ENCODE measurements at regions not wholly inside any gene's neighbourhood (a gene's known extent, or its start where the extent isn't known, plus 50 kb on each side); places are given as distances from the start of the nearest gene placed in this dataset.

DNA sequence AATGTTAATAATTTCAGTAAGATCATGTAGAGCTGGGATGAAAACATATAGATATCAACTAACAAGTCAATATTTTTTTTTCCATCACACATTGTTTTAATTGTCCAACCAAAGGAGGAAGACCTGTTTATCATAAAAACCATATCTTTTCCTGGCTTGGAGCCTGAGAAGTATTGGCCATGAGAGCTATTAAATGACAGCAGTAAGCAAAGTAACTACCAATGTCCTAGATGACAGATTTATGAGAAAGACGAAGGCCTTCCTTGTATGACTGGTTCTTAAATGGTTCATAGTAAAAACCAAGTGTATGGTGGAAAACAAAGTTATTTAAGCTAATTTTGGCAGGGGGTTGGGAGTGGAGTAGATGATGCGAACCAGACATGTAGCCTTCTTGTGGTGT lies 1147.1 kb upstream of the TENM4 start (continued):
- TF ChIP-seq, protein P1, sequence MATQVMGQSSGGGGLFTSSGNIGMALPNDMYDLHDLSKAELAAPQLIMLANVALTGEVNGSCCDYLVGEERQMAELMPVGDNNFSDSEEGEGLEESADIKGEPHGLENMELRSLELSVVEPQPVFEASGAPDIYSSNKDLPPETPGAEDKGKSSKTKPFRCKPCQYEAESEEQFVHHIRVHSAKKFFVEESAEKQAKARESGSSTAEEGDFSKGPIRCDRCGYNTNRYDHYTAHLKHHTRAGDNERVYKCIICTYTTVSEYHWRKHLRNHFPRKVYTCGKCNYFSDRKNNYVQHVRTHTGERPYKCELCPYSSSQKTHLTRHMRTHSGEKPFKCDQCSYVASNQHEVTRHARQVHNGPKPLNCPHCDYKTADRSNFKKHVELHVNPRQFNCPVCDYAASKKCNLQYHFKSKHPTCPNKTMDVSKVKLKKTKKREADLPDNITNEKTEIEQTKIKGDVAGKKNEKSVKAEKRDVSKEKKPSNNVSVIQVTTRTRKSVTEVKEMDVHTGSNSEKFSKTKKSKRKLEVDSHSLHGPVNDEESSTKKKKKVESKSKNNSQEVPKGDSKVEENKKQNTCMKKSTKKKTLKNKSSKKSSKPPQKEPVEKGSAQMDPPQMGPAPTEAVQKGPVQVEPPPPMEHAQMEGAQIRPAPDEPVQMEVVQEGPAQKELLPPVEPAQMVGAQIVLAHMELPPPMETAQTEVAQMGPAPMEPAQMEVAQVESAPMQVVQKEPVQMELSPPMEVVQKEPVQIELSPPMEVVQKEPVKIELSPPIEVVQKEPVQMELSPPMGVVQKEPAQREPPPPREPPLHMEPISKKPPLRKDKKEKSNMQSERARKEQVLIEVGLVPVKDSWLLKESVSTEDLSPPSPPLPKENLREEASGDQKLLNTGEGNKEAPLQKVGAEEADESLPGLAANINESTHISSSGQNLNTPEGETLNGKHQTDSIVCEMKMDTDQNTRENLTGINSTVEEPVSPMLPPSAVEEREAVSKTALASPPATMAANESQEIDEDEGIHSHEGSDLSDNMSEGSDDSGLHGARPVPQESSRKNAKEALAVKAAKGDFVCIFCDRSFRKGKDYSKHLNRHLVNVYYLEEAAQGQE (IDR thresholded peaks at IDR 0.05): no peak
- TF ChIP-seq RAD21 (IDR thresholded peaks at IDR 0.05) (no peak), RXRA (IDR thresholded peaks at IDR 0.05) (no peak), YY1 (IDR thresholded peaks at IDR 0.05) (no peak), FOXA2 (IDR thresholded peaks at IDR 0.05) (no peak), EGR1 (IDR thresholded peaks at IDR 0.05; ENCODE audit: low read depth in 2 of 2) (no peak), GABPA (IDR thresholded peaks at IDR 0.05 in 1 of 2, conservative IDR thresholded peaks at IDR 0.05 in 1 of 2) (no peak), HNF4G (IDR thresholded peaks at IDR 0.05) (no peak), JUND (IDR thresholded peaks at IDR 0.05) (no peak), SP1 (IDR thresholded peaks at IDR 0.05) (no peak), FOXA1 (IDR thresholded peaks at IDR 0.05) (no peak), TAF1 (conservative IDR thresholded peaks at IDR 0.05) (no peak)
- TF ChIP-seq, protein P2, sequence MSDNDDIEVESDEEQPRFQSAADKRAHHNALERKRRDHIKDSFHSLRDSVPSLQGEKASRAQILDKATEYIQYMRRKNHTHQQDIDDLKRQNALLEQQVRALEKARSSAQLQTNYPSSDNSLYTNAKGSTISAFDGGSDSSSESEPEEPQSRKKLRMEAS (IDR thresholded peaks at IDR 0.05): no peak
- TF ChIP-seq, protein P3, sequence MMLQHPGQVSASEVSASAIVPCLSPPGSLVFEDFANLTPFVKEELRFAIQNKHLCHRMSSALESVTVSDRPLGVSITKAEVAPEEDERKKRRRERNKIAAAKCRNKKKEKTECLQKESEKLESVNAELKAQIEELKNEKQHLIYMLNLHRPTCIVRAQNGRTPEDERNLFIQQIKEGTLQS (IDR thresholded peaks at IDR 0.05): no peak

DNA sequence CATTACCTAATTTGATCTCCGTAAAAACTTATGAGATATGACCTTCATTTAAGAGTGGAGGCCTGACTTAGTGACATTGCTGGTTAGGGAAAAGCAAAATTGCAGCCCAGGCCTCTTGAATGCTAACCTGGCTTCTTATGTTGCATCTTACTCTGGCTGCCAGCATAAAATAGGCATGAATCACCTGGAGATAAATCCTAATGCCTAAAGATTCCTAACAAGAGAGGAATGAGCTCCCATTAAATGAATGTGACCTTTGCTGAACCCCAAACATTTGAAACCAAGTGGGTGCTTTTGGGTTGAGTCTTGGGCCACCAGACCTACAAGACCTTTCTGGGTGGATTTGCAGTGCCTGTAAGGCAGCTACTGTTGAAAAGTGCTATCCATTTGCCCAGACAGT lies 1145.6 kb upstream of the TENM4 start:
- no peak for TF ChIP-seq HNF4A (conservative IDR thresholded peaks at IDR 0.05)
- no peak for TF ChIP-seq EGR1 (IDR thresholded peaks at IDR 0.05; ENCODE audit: low read depth in 2 of 2)
- TF ChIP-seq NR2F2 (IDR thresholded peaks at IDR 0.05): no peak
- TF ChIP-seq, protein P2 (IDR thresholded peaks at IDR 0.05): no peak
- no peaks in the 10 kb centered on the region for H3K36me3 ChIP-seq (ENCODE audit: control insufficient read depth in 4 of 4, insufficient read depth in 3 of 4, low read depth in 1 of 4, low read length in 3 of 4)
- H3K4me1 ChIP-seq (ENCODE audit: control insufficient read depth in 4 of 4, insufficient read depth in 4 of 4, low read length in 3 of 4): no peaks in the 10 kb centered on the region
- no peaks in the 10 kb centered on the region for H3K27me3 ChIP-seq (ENCODE audit: control insufficient read depth in 4 of 4, insufficient read depth in 4 of 4, low read length in 3 of 4)
- no peaks in the 10 kb centered on the region for H3K9me3 ChIP-seq (ENCODE audit: control insufficient read depth in 4 of 4, low read length in 3 of 4)
- 74% methylated on average over 1 of the region's 1 CpG for WGBS
- no peak for DNase-seq (ENCODE audit: low spot score)
- no peak overlapping the region for H3K27ac ChIP-seq (ENCODE audit: low read depth in 1 of 2, low read length in 2 of 2)
- H3K4me3 ChIP-seq (ENCODE audit: low read depth in 1 of 3, low read length in 3 of 3): no peak overlapping the region
- no peak overlapping the region for H3K9ac ChIP-seq (ENCODE audit: low read depth in 1 of 2, low read length in 2 of 2)

DNA sequence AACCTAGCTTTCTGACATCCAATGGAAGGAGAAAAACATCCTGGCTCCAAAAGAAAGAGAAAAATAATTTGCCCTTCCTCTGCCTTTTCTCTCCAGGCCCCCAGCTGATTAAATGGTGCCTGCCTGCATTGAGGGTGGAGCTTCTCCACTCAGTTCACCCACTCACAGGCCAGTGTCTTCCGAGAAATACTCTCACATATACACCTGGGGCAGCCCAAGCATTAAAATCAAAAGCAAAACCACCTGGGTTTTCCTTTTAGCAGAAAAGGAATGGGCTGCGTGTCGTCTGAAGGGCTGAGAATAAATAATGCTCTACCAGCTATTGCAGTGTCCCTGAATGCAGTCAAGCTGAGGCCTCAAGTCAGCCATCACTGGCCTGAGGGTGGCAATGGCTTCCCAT lies 1143.8 kb upstream of the TENM4 start:
- Histone ChIP-seq H3K36me3 (ENCODE audit: control insufficient read depth in 4 of 4, insufficient read depth in 3 of 4, low read depth in 1 of 4, low read length in 3 of 4) (no peaks in the 10 kb centered on the region), H3K9me3 (ENCODE audit: control insufficient read depth in 4 of 4, low read length in 3 of 4) (no peaks in the 10 kb centered on the region), H3K27ac (ENCODE audit: low read depth in 1 of 2, low read length in 2 of 2) (no peak overlapping the region), H3K4me1 (ENCODE audit: control insufficient read depth in 4 of 4, insufficient read depth in 4 of 4, low read length in 3 of 4) (no peaks in the 10 kb centered on the region), H3K4me3 (ENCODE audit: low read depth in 1 of 3, low read length in 3 of 3) (no peak overlapping the region), H3K9ac (ENCODE audit: low read depth in 1 of 2, low read length in 2 of 2) (no peak overlapping the region), H3K27me3 (ENCODE audit: control insufficient read depth in 4 of 4, insufficient read depth in 4 of 4, low read length in 3 of 4) (no peaks in the 10 kb centered on the region)
- no peak for DNase-seq (ENCODE audit: low spot score)
- 86% methylated on average over 3 of the region's 3 CpGs for WGBS
- no peak for TF ChIP-seq YY1 (IDR thresholded peaks at IDR 0.05)
- TF ChIP-seq, protein P4, sequence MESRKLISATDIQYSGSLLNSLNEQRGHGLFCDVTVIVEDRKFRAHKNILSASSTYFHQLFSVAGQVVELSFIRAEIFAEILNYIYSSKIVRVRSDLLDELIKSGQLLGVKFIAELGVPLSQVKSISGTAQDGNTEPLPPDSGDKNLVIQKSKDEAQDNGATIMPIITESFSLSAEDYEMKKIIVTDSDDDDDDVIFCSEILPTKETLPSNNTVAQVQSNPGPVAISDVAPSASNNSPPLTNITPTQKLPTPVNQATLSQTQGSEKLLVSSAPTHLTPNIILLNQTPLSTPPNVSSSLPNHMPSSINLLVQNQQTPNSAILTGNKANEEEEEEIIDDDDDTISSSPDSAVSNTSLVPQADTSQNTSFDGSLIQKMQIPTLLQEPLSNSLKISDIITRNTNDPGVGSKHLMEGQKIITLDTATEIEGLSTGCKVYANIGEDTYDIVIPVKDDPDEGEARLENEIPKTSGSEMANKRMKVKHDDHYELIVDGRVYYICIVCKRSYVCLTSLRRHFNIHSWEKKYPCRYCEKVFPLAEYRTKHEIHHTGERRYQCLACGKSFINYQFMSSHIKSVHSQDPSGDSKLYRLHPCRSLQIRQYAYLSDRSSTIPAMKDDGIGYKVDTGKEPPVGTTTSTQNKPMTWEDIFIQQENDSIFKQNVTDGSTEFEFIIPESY (IDR thresholded peaks at IDR 0.05): no peak
- TF ChIP-seq HNF4G (IDR thresholded peaks at IDR 0.05): no peak
- TF ChIP-seq, protein P3 (IDR thresholded peaks at IDR 0.05): no peak
- TF ChIP-seq, protein P5, sequence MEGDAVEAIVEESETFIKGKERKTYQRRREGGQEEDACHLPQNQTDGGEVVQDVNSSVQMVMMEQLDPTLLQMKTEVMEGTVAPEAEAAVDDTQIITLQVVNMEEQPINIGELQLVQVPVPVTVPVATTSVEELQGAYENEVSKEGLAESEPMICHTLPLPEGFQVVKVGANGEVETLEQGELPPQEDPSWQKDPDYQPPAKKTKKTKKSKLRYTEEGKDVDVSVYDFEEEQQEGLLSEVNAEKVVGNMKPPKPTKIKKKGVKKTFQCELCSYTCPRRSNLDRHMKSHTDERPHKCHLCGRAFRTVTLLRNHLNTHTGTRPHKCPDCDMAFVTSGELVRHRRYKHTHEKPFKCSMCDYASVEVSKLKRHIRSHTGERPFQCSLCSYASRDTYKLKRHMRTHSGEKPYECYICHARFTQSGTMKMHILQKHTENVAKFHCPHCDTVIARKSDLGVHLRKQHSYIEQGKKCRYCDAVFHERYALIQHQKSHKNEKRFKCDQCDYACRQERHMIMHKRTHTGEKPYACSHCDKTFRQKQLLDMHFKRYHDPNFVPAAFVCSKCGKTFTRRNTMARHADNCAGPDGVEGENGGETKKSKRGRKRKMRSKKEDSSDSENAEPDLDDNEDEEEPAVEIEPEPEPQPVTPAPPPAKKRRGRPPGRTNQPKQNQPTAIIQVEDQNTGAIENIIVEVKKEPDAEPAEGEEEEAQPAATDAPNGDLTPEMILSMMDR (IDR thresholded peaks at IDR 0.05; ENCODE audit: low read depth, low read length, missing input control): no peak
- no peak for TF ChIP-seq JUND (IDR thresholded peaks at IDR 0.05)
- no peak for TF ChIP-seq TAF1 (conservative IDR thresholded peaks at IDR 0.05)
- no peak for TF ChIP-seq FOXA2 (IDR thresholded peaks at IDR 0.05)
- TF ChIP-seq SP1 (IDR thresholded peaks at IDR 0.05): no peak
- TF ChIP-seq RXRA (IDR thresholded peaks at IDR 0.05): no peak
- no peak for TF ChIP-seq RAD21 (IDR thresholded peaks at IDR 0.05)
- TF ChIP-seq, protein P2 (IDR thresholded peaks at IDR 0.05): no peak

All from liver (tissue), 8 donors.